ENCODE measurements at regions not wholly inside any gene's neighbourhood (a gene's known extent, or its start where the extent isn't known, plus 50 kb on each side); places are given as distances from the start of the nearest gene placed in this dataset.

GRCh38 chr10:123361832-123362231 lies 207.6 kb downstream of the BUB3 start:
- DNase-seq (ENCODE audit: low spot score) (no peak), FAIRE-seq (no peak), ATAC-seq (no peak)
- POLR2A ChIA-PET = no interaction called here
- Histone ChIP-seq H3K4me3 (replicated peaks in 1 of 3; ENCODE audit: insufficient read depth in 1 of 3, low read depth in 2 of 3, low read length in 3 of 3) (no peak overlapping the region), H3K27me3 (ENCODE audit: control insufficient read depth in 1 of 2, insufficient read depth in 2 of 2, low read length in 2 of 2) (peaks cover 0 to 3% of the 10 kb centered on the region in 2 experiments; a peak in 3 of 5 replicates), H2AFZ (ENCODE audit: low read length) (no peak overlapping the region), H3K4me2 (ENCODE audit: low read depth, low read length) (no peak overlapping the region), H3K36me3 (replicated peaks in 1 of 2; ENCODE audit: control insufficient read depth in 1 of 2, insufficient read depth in 2 of 2, low read length in 2 of 2) (no peaks in the 10 kb centered on the region), H3K9ac (ENCODE audit: insufficient read depth, low read depth, low read length) (no peak overlapping the region), H4K20me1 (ENCODE audit: insufficient read depth, low read length) (no peaks in the 10 kb centered on the region), H3K27ac (ENCODE audit: extremely low read length, insufficient read depth, low read length) (no peak overlapping the region), H3K4me1 (ENCODE audit: insufficient read depth, low read length) (no peaks in the 10 kb centered on the region), H3K9me3 (ENCODE audit: low read length) (no peaks in the 10 kb centered on the region), H3K79me2 (ENCODE audit: insufficient read depth, low read length) (no peaks in the 10 kb centered on the region)
- in situ Hi-C loops (cut with HindIII; ENCODE audit: extremely low pct_ligation_motif_present, low pct_unique_long_range_greater_than_20kb) = no loop called here
- CTCF ChIA-PET (ENCODE audit: low intra/inter-chr PET ratio, low total read pairs) = no interaction called here
- TF ChIP-seq EEA1 (CRISPR knock-in tag; IDR thresholded peaks at IDR 0.05; ENCODE audit: borderline replicate concordance) = no peak
- TF ChIP-seq MXD1 (CRISPR knock-in tag; IDR thresholded peaks at IDR 0.05) = no peak
- TF ChIP-seq MAX (IDR thresholded peaks at IDR 0.05) = no peak
- no peak for TF ChIP-seq SUZ12 (IDR thresholded peaks at IDR 0.05; ENCODE audit: low read depth, low read length)
- no peak for TF ChIP-seq ZBED4 (CRISPR knock-in tag; IDR thresholded peaks at IDR 0.05; ENCODE audit: borderline replicate concordance)
- TF ChIP-seq ZNF724P (CRISPR knock-in tag; IDR thresholded peaks at IDR 0.05; ENCODE audit: borderline replicate concordance) = no peak
- no peak for TF ChIP-seq ZNF335 (CRISPR knock-in tag; IDR thresholded peaks at IDR 0.05)
- no peak for TF ChIP-seq SYNCRIP (IDR thresholded peaks at IDR 0.05; ENCODE audit: insufficient read depth, low read depth, low read length)
- TF ChIP-seq NR2C2 (CRISPR knock-in tag; IDR thresholded peaks at IDR 0.05; ENCODE audit: borderline replicate concordance) = no peak
- no peak for TF ChIP-seq ZNF652 (CRISPR knock-in tag; IDR thresholded peaks at IDR 0.05; ENCODE audit: borderline replicate concordance, low read depth)
- TF ChIP-seq ESRRA (CRISPR knock-in tag; IDR thresholded peaks at IDR 0.05; ENCODE audit: low read depth) = no peak
- no peak for TF ChIP-seq ZBTB7A (CRISPR knock-in tag; IDR thresholded peaks at IDR 0.05)
- no peak for TF ChIP-seq ZNF75D (CRISPR knock-in tag; IDR thresholded peaks at IDR 0.05; ENCODE audit: borderline replicate concordance)
- no peak for TF ChIP-seq KDM2A (CRISPR knock-in tag; IDR thresholded peaks at IDR 0.05; ENCODE audit: borderline replicate concordance, low read depth)
- BruUV-seq (replicated peaks) = no TSS peak
- 14% methylated on average over 5 of the region's 5 CpGs for WGBS (ENCODE audit: low lambda C conversion rate)
- intact Hi-C loops (cut with micrococcal nuclease; ENCODE audit: unreplicated experiment) = no loop called here

Data from HepG2 (cell line).